ENCODE measurements at regions not wholly inside any gene's neighbourhood (a gene's known extent, or its start where the extent isn't known, plus 50 kb on each side); places are given as distances from the start of the nearest gene placed in this dataset.

DNA sequence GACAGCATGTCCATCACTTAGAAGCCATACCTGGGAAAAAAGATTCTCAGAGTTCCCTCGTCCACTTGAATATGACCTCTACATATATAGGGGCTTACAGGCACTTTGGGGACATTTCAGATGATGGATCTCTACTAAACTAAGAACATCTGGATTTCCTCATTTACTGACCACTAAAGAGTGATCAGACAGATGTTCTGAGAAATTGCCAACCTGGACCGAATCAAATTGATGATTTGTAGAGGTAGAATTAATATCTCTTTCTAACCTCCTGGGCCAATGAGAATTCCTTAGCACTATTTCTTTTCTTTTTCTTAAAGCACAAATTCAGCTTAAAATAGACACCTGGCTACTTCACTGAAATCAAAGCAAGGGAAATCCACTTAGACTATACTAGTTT is 422.7 kb downstream of the MTRR start:
- POLR2A ChIA-PET: no interaction called here
- no peaks in the 10 kb centered on the region for H3K9me2 ChIP-seq (ENCODE audit: insufficient read depth, low read length)
- H3K9me3 ChIP-seq (ENCODE audit: low read length): no peaks in the 10 kb centered on the region
- no TSS peak for BruUV-seq (replicated peaks)
- no peaks in the 10 kb centered on the region for H4K20me1 ChIP-seq (ENCODE audit: insufficient read depth, low read length)
- H2AFZ ChIP-seq (ENCODE audit: low read length): no peak overlapping the region
- TF ChIP-seq EZH2phosphoT487 (IDR thresholded peaks at IDR 0.05; ENCODE audit: borderline replicate concordance, low read depth, low read length) (no peak), CTCF (conservative IDR thresholded peaks at IDR 0.05; ENCODE audit: low read length) (no peak)
- H3K4me1 ChIP-seq (ENCODE audit: insufficient read depth, low read length, poor library complexity, severe bottlenecking): no peaks in the 10 kb centered on the region
- intact Hi-C loops (cut with micrococcal nuclease; ENCODE audit: unreplicated experiment): no loop called here
- no peak overlapping the region for H3K4me2 ChIP-seq (ENCODE audit: low read length)
- H3K27ac ChIP-seq (ENCODE audit: low read depth, low read length, poor library complexity, severe bottlenecking): no peak overlapping the region
- H3K4me3 ChIP-seq (ENCODE audit: low read depth, low read length, poor library complexity, severe bottlenecking): no peak overlapping the region
- CTCF ChIA-PET (ENCODE audit: unreplicated experiment): no interaction called here
- no peaks in the 10 kb centered on the region for H3K79me2 ChIP-seq (ENCODE audit: insufficient read depth, low read depth, low read length)
- no peaks in the 10 kb centered on the region for H3K36me3 ChIP-seq (ENCODE audit: insufficient read depth, low read length)
- no peak for DNase-seq (ENCODE audit: low spot score)

- CTCF ChIA-PET (ENCODE audit: unreplicated experiment): no interaction called here
- H3K4me1 ChIP-seq (ENCODE audit: insufficient read depth, low read length, poor library complexity, severe bottlenecking): no peaks in the 10 kb centered on the region
- no TSS peak for BruUV-seq (replicated peaks)
- H3K27ac ChIP-seq (ENCODE audit: low read depth, low read length, poor library complexity, severe bottlenecking): no peak overlapping the region
- H3K9me2 ChIP-seq (ENCODE audit: insufficient read depth, low read length): no peaks in the 10 kb centered on the region
- no peak overlapping the region for H3K4me2 ChIP-seq (ENCODE audit: low read length)
- no peaks in the 10 kb centered on the region for H3K79me2 ChIP-seq (ENCODE audit: insufficient read depth, low read depth, low read length)
- TF ChIP-seq CTCF (conservative IDR thresholded peaks at IDR 0.05; ENCODE audit: low read length) (no peak), EZH2phosphoT487 (IDR thresholded peaks at IDR 0.05; ENCODE audit: borderline replicate concordance, low read depth, low read length) (no peak)
- POLR2A ChIA-PET: no interaction called here
- H3K4me3 ChIP-seq (ENCODE audit: low read depth, low read length, poor library complexity, severe bottlenecking): no peak overlapping the region
- no peak overlapping the region for H2AFZ ChIP-seq (ENCODE audit: low read length)
- no peak for DNase-seq (ENCODE audit: low spot score)
- intact Hi-C loops (cut with micrococcal nuclease; ENCODE audit: unreplicated experiment): no loop called here
- H4K20me1 ChIP-seq (ENCODE audit: insufficient read depth, low read length): no peaks in the 10 kb centered on the region
- H3K9me3 ChIP-seq (ENCODE audit: low read length): no peaks in the 10 kb centered on the region
- H3K36me3 ChIP-seq (ENCODE audit: insufficient read depth, low read length): no peaks in the 10 kb centered on the region
These were observed 426.2 kb downstream of the MTRR start for GRCh38 chr5:8295141-8295540.

DNA sequence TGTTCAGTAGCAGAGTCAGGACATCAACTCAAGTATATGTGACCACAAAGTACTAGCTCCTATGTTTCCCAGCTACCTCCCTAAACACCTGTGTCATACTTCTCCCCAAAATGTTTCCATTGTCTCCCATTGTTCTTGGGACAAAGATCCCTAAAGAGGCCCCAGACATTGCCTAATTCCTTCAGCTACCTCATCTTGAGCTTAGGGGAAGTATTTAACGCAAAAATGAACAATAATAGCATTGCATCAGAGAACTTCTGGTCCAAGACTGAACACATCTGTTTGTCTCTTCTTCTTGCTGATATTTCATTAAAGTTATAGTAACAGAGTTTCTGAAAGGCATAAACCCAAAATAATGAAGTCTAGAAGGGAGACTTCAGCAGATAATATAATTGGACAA is 430.8 kb downstream of the MTRR start:
- Histone ChIP-seq H3K9me3 (ENCODE audit: low read length) (no peaks in the 10 kb centered on the region), H3K27ac (ENCODE audit: low read depth, low read length, poor library complexity, severe bottlenecking) (no peak overlapping the region), H3K4me1 (ENCODE audit: insufficient read depth, low read length, poor library complexity, severe bottlenecking) (no peaks in the 10 kb centered on the region), H3K79me2 (ENCODE audit: insufficient read depth, low read depth, low read length) (no peaks in the 10 kb centered on the region), H2AFZ (ENCODE audit: low read length) (no peak overlapping the region), H3K9me2 (ENCODE audit: insufficient read depth, low read length) (no peaks in the 10 kb centered on the region), H3K36me3 (ENCODE audit: insufficient read depth, low read length) (no peaks in the 10 kb centered on the region), H3K4me3 (ENCODE audit: low read depth, low read length, poor library complexity, severe bottlenecking) (no peak overlapping the region), H4K20me1 (ENCODE audit: insufficient read depth, low read length) (no peaks in the 10 kb centered on the region), H3K4me2 (ENCODE audit: low read length) (no peak overlapping the region)
- BruUV-seq (replicated peaks): no TSS peak
- ChIA-PET CTCF (ENCODE audit: unreplicated experiment) (no interaction called here), POLR2A (interaction anchor here (1.0 kb wide), 1 partner anchor 10 kb away, joined by 3 read pairs; no protein-coding TSS in a partner anchor)
- TF ChIP-seq CTCF (conservative IDR thresholded peaks at IDR 0.05; ENCODE audit: low read length) (no peak), EZH2phosphoT487 (IDR thresholded peaks at IDR 0.05; ENCODE audit: borderline replicate concordance, low read depth, low read length) (no peak)
- intact Hi-C loops (cut with micrococcal nuclease; ENCODE audit: unreplicated experiment): no loop called here
- DNase-seq (ENCODE audit: low spot score): no peak
